ENCODE measurements at regions not wholly inside any gene's neighbourhood (a gene's known extent, or its start where the extent isn't known, plus 50 kb on each side); places are given as distances from the start of the nearest gene placed in this dataset.

DNA sequence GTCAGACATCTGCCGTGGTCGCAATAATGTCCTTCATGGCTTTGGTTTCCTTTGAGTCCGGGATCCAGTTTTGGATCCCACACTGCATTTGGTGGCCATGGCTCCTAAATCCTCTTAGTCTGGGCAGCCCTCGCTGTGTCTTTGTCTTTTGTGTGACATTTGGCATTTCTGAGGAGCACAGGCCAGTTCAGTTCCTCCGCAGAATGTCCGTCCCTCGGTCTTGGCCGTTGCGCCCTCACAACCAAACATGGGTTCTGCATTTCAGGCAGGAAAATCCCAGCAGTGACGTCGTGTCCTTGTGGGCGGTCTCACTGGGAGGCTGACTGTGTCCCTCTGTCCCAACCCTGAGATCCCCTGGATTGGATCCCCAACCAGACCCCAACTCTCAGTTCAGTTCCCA, 172.9 kb upstream of the PPP1R26 start:
- TF ChIP-seq POLR2AphosphoS5 (IDR thresholded peaks at IDR 0.05; ENCODE audit: low read depth, low read length): no peak
- TF ChIP-seq TAF1 (IDR thresholded peaks at IDR 0.05; ENCODE audit: borderline replicate concordance, insufficient read depth, low read length): no peak
- TF ChIP-seq, protein P1, sequence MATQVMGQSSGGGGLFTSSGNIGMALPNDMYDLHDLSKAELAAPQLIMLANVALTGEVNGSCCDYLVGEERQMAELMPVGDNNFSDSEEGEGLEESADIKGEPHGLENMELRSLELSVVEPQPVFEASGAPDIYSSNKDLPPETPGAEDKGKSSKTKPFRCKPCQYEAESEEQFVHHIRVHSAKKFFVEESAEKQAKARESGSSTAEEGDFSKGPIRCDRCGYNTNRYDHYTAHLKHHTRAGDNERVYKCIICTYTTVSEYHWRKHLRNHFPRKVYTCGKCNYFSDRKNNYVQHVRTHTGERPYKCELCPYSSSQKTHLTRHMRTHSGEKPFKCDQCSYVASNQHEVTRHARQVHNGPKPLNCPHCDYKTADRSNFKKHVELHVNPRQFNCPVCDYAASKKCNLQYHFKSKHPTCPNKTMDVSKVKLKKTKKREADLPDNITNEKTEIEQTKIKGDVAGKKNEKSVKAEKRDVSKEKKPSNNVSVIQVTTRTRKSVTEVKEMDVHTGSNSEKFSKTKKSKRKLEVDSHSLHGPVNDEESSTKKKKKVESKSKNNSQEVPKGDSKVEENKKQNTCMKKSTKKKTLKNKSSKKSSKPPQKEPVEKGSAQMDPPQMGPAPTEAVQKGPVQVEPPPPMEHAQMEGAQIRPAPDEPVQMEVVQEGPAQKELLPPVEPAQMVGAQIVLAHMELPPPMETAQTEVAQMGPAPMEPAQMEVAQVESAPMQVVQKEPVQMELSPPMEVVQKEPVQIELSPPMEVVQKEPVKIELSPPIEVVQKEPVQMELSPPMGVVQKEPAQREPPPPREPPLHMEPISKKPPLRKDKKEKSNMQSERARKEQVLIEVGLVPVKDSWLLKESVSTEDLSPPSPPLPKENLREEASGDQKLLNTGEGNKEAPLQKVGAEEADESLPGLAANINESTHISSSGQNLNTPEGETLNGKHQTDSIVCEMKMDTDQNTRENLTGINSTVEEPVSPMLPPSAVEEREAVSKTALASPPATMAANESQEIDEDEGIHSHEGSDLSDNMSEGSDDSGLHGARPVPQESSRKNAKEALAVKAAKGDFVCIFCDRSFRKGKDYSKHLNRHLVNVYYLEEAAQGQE (IDR thresholded peaks at IDR 0.05; ENCODE audit: insufficient read depth in 1 of 2, low read depth in 2 of 2, low read length in 2 of 2): no peak
